ENCODE measurements at regions not wholly inside any gene's neighbourhood (a gene's known extent, or its start where the extent isn't known, plus 50 kb on each side); places are given as distances from the start of the nearest gene placed in this dataset.

GRCh38 chr5:14054965-14055963 lies 87.9 kb upstream of the TRIO start:
- no peak overlapping the region for H3K4me3 ChIP-seq (ENCODE audit: low read depth, low read length)
- TF ChIP-seq, protein P1, sequence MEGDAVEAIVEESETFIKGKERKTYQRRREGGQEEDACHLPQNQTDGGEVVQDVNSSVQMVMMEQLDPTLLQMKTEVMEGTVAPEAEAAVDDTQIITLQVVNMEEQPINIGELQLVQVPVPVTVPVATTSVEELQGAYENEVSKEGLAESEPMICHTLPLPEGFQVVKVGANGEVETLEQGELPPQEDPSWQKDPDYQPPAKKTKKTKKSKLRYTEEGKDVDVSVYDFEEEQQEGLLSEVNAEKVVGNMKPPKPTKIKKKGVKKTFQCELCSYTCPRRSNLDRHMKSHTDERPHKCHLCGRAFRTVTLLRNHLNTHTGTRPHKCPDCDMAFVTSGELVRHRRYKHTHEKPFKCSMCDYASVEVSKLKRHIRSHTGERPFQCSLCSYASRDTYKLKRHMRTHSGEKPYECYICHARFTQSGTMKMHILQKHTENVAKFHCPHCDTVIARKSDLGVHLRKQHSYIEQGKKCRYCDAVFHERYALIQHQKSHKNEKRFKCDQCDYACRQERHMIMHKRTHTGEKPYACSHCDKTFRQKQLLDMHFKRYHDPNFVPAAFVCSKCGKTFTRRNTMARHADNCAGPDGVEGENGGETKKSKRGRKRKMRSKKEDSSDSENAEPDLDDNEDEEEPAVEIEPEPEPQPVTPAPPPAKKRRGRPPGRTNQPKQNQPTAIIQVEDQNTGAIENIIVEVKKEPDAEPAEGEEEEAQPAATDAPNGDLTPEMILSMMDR (IDR thresholded peaks at IDR 0.05; ENCODE audit: insufficient read depth, low read length, severe bottlenecking) = no peak
- no peaks in the 10 kb centered on the region for H3K36me3 ChIP-seq (ENCODE audit: control insufficient read depth, insufficient read depth, low read length)
- FAIRE-seq = no peak
- peak; percentile 26 for DNase-seq (ENCODE audit: low read depth)
- H3K27me3 ChIP-seq (ENCODE audit: control insufficient read depth, insufficient read depth, low read length) = no peaks in the 10 kb centered on the region

DNA sequence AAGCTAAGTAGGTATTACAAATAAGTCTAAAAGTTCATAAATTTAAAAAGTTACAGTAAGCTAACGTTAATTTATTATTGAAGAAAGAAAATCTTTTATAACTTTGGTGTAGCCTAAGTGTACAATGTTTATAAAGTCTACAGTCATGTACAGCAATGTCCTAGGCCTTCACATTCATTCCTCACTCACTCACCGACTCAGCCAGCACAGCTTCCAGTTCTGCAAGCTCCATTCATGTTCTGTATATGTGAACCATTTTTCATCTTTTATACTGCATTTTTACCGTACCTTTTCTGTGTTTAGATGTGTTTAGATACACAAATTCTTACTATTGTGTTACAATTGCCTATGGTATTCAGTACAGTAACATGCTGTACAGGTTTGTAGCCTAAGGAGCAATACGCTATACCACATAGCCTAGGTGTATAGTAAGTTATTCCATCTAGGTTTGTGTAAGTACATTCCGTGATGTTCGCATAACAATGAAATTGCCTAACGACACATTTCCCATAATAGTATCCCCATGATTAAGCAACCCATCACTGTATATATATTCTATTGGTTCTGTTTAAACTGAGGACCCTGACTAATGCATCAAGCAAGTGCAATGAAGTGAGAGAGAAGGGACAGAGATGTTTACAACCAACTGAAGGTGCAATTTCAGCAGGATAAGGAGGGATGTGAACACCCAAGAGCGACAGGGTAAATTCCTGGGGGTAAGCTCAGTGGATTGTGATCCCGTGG lies 88.9 kb upstream of the TRIO start:
- DNase-seq (ENCODE audit: low read depth) (no peak), FAIRE-seq (no peak)
- TF ChIP-seq, protein P1 (IDR thresholded peaks at IDR 0.05; ENCODE audit: insufficient read depth, low read length, severe bottlenecking) = no peak
- Histone ChIP-seq H3K36me3 (ENCODE audit: control insufficient read depth, insufficient read depth, low read length) (no peaks in the 10 kb centered on the region), H3K4me3 (ENCODE audit: low read depth, low read length) (no peak overlapping the region), H3K27me3 (ENCODE audit: control insufficient read depth, insufficient read depth, low read length) (no peaks in the 10 kb centered on the region)

DNA sequence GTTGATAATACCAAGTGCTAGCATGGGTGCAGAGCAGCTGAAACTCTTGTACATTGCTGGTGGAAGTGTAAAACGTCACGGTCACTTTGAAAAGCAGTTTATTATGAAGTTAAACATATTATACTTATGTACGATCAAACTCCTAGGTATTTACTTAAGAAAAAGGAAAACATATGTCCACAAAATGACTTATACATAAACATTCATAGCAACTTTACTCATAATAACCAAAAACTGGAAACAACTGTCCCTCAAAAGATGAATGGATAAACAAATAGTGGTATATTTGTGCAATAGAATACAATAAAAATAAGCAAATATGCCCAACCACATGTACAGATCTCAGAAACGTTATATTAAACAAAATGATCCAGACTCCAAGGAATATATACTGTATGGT lies 92.3 kb upstream of the TRIO start:
- Histone ChIP-seq H3K36me3 (ENCODE audit: control insufficient read depth, insufficient read depth, low read length) (no peaks in the 10 kb centered on the region), H3K27me3 (ENCODE audit: control insufficient read depth, insufficient read depth, low read length) (no peaks in the 10 kb centered on the region), H3K4me3 (ENCODE audit: low read depth, low read length) (no peak overlapping the region)
- FAIRE-seq (no peak), DNase-seq (ENCODE audit: low read depth) (no peak)
- TF ChIP-seq, protein P1 (IDR thresholded peaks at IDR 0.05; ENCODE audit: insufficient read depth, low read length, severe bottlenecking) = no peak

- TF ChIP-seq, protein P1 (IDR thresholded peaks at IDR 0.05; ENCODE audit: insufficient read depth, low read length, severe bottlenecking) = no peak
- FAIRE-seq (no peak), DNase-seq (ENCODE audit: low read depth) (no peak)
- H3K4me3 ChIP-seq (ENCODE audit: low read depth, low read length) = no peak overlapping the region
- H3K27me3 ChIP-seq (ENCODE audit: control insufficient read depth, insufficient read depth, low read length) = no peaks in the 10 kb centered on the region
- no peaks in the 10 kb centered on the region for H3K36me3 ChIP-seq (ENCODE audit: control insufficient read depth, insufficient read depth, low read length)
These were observed 94.7 kb upstream of the TRIO start for GRCh38 chr5:14048434-14048833.

DNA sequence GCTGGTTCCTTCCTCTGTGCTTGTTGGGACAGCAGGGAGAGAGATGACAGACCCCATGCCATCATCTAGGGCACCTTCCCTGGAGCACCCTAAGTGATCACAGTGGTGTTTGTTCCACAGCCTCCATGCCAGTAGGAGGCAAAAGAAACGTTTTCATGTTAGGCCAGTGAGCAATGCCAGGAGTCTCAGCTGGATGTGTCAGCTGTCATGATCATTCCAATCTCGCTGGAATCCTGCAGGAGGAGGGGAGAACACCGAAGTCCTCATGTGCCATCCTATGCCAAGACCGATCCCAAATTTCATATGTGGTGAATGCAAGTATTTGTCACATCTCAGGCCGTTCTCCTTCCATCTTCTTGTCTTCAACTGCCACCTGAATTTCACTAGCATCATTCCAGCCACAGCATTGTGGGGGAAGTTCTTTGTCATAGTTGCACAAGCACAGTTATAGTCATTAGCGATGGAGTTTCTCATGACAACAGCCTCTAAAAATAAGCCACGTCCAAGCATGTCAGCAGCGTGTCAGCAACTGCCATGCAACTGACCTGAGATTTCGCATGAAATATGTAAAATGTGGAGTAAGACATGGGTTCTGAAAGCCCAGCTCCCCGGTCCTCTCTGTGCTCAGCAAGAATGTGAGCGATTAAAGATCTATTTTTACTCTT lies 97.2 kb upstream of the DNAH5 start:
- no peak for FAIRE-seq
- Histone ChIP-seq H3K4me3 (ENCODE audit: low read depth, low read length) (no peak overlapping the region), H3K27me3 (ENCODE audit: control insufficient read depth, insufficient read depth, low read length) (no peaks in the 10 kb centered on the region), H3K36me3 (ENCODE audit: control insufficient read depth, insufficient read depth, low read length) (no peaks in the 10 kb centered on the region)
- DNase-seq (ENCODE audit: low read depth) = peak; percentile 44
- TF ChIP-seq, protein P1 (IDR thresholded peaks at IDR 0.05; ENCODE audit: insufficient read depth, low read length, severe bottlenecking) = no peak

All from bronchial epithelial cell (primary cell).